Pancreas (tissue), 10 donors: ENCODE measurements at regions not wholly inside any gene's neighbourhood (a gene's known extent, or its start where the extent isn't known, plus 50 kb on each side); places are given as distances from the start of the nearest gene placed in this dataset.

Experiments used
- ATAC-seq, 4 donors: fragments of 200-7000 bp; cut with Tn5 transposase; one replicate each; pipeline versions ENCODE4 v1.8.0 to v1.9.1; 2020; ENCODE audit warnings: mild to moderate bottlenecking in 4 of 4, moderate library complexity in 4 of 4
- DNase-seq, 6 donors: peaks; one replicate each; pipeline ENCODE4 v3.0.0-alpha.2; 2020
- FAIRE-seq: peaks from 2 replicates; lab custom pipeline; 2012; peaks lifted over from hg19 to GRCh38; lab: Jason Lieb, UNC
- H3K27ac ChIP-seq, 4 donors: fragments of 200-600 bp; sonication (generic); 1 replicate in 3 of 4; 2 replicates in 1 of 4; pipeline versions ENCODE4 v1.5.0 to v1.8.0; 2020
- H3K27me3 ChIP-seq, 4 donors: fragments of 200-600 bp; one replicate each; pipeline ENCODE4 v1.8.0; 2021
- H3K36me3 ChIP-seq, 3 donors: fragments of 200-600 bp; sonication (generic) in 1 of 3; one replicate each; pipeline versions ENCODE4 v1.5.0 to v1.8.0; 2020 to 2021
- H3K4me1 ChIP-seq, 3 donors: fragments of 200-600 bp; one replicate each; pipeline ENCODE4 v1.8.0; 2021
- H3K4me3 ChIP-seq, 4 donors: fragments of 200-600 bp; sonication (generic) in 2 of 4; one replicate each; pipeline versions ENCODE4 v1.5.0 to v1.8.0; 2020 to 2021
- H3K9me3 ChIP-seq, 4 donors: fragments of 200-600 bp; one replicate each; pipeline ENCODE4 v1.8.0; 2021
- CTCF ChIP-seq, 4 donors: fragments of 200-600 bp; sonication (generic) in 3 of 4; IDR thresholded peaks; one replicate each; pipeline versions ENCODE4 v1.5.0 to v1.8.0; 2021; ENCODE audit warnings: antibody characterized with exemption in 4 of 4
- WGBS, 2 donors: extraction: QIAGEN DNeasy Blood & Tissue Kit; methylation state at CpG; one replicate each; pipeline ENCODE4 v1.1.7; 2013; 5-methylcytosine and 5-hydroxymethylcytosine counted together
- intact Hi-C, 3 donors: fragments of 100-400 bp; cut with DNase I; formaldehyde crosslinking; loops; one replicate each; pipeline versions ENCODE4 v1.11.1 to v1.14.2; 2022
- donor health status: healthy with polysubstance abuse.
- donor health status: DM: no; HTN: no; CAD: no; lungs with moderate emphysema.
- donor health status: DM: no; HTN: no; CAD: no.
- donor health status: control.
- donor health status: control.
- donor health status: Bipolar disorder and iron deficiency.
- donor health status: DM: yes; HTN: yes; CAD: no.
- donor health status: DM: no; HTN: no; CAD: no.
- donor health status: DM: no; HTN: no; CAD: no.
- donor health status: DM: yes; HTN: yes; CAD: no.

DNA sequence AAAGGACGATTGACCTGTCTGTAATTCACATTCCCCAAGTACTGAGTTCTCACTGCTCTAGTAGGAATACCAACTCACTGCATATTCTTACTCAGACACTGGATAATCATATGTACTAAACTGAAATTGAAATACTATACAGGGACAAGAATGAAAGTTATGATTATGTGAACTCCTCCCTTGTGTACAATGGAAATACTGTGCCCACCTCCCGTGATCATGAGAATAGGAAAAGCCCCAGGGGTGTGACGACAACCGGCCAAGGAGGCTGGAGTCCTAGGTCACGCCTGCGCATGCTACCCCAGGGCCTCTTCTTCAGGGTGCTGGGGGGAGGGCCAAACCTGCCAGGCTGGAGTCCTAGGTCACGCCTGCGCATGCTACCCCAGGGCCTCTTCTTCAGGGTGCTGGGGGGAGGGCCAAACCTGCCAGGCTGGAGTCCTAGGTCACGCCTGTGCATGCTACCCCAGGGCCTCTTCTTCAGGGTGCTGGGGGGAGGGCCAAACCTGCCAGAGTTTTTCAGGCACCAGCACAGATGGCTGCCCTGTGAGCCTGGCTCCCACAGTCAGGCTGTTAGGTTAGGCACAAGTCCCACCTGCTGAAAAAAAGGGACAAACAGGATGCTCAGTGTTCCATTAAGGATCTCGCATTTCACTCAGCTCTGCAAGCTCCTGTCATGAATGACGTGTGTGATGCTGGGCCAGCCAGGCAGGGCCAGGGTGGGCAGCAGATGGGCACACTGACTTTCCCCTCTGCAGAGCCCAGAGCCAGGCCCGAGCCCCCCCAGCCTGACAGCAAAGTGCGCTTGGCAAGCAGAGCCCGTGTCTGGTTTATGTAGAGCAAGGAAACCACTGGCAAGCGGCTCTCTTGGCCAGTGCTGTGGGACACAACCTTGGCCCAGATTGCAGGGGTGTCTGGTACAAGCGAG lies 107.7 kb downstream of the FOXF2 start:
- intact Hi-C loops: no loop called here
- Histone ChIP-seq H3K36me3 (no peaks in the 10 kb centered on the region), H3K4me1 (no peaks in the 10 kb centered on the region), H3K27me3 (no peaks in the 10 kb centered on the region), H3K4me3 (no peak overlapping the region), H3K27ac (no peak overlapping the region), H3K9me3 (no peaks in the 10 kb centered on the region)
- DNase-seq: no peak
- FAIRE-seq: no peak
- WGBS, 2 donors: 68 to 71% methylated on average over 16 of the region's 16 CpGs
- no peak for ATAC-seq
- TF ChIP-seq CTCF (IDR thresholded peaks at IDR 0.05): no peak

DNA sequence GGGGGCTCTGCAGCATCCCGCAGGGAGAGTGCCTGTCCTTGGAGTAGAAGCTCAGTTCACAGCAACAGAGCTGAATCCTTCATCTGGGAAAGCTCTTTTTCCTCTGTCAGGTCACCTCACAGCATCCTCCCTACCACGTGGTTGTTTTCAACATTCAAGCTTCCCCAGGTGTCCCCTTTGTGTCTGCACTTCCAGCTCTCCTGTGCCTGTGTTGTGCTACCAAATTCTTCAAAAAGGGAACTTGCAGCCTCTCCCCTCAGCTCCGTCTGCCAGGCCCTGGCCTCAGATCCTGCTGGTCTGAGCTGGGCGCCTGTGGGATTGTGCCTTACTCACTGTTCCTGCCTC lies 108.4 kb downstream of the FOXF2 start:
- no peak for FAIRE-seq
- no peaks in the 10 kb centered on the region for H3K9me3 ChIP-seq
- no peaks in the 10 kb centered on the region for H3K4me1 ChIP-seq
- no peaks in the 10 kb centered on the region for H3K27me3 ChIP-seq
- 50 to 53% methylated on average over 4 of the region's 4 CpGs for WGBS, 2 donors
- ATAC-seq: no peak
- H3K4me3 ChIP-seq: no peak overlapping the region
- H3K27ac ChIP-seq: no peak overlapping the region
- no peaks in the 10 kb centered on the region for H3K36me3 ChIP-seq
- DNase-seq: no peak
- intact Hi-C loops: no loop called here
- TF ChIP-seq CTCF (IDR thresholded peaks at IDR 0.05): no peak

GRCh38 chr6:1498491-1499113 lies 109.2 kb downstream of the FOXF2 start:
- no peaks in the 10 kb centered on the region for H3K9me3 ChIP-seq
- intact Hi-C loops: no loop called here
- DNase-seq (no peak), ATAC-seq (no peak), FAIRE-seq (no peak)
- 68 to 79% methylated on average over 8 of the region's 8 CpGs for WGBS, 2 donors
- no peak overlapping the region for H3K4me3 ChIP-seq
- no peaks in the 10 kb centered on the region for H3K27me3 ChIP-seq
- H3K27ac ChIP-seq: no peak overlapping the region
- no peak for TF ChIP-seq CTCF (IDR thresholded peaks at IDR 0.05)
- H3K36me3 ChIP-seq: no peaks in the 10 kb centered on the region
- no peaks in the 10 kb centered on the region for H3K4me1 ChIP-seq

DNA sequence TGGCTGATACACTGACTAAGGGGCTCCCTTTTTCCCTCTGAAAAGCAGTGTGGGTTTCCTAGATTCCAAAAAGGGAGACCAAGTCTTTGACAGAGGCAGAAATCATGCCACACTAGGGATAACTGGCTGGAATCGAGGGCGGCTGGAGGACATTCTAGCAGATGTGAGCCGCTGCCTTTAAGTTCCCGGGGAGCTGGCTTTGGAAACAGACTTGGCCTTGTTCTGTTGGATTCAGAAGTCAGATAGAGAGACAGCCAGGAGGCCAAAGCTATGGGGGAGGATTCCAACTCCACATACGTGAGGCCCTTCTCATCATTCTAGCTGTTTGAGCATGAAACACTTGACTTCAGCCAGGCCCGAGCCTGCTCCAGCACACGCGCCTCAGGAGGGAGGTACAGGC lies 109.9 kb upstream of the FOXC1 start:
- no peak for FAIRE-seq
- intact Hi-C loops: no loop called here
- WGBS, 2 donors: 78 to 81% methylated on average over 8 of the region's 8 CpGs
- Histone ChIP-seq H3K9me3 (no peaks in the 10 kb centered on the region), H3K36me3 (no peaks in the 10 kb centered on the region), H3K27me3 (no peaks in the 10 kb centered on the region), H3K4me3 (no peak overlapping the region), H3K27ac (no peak overlapping the region), H3K4me1 (no peaks in the 10 kb centered on the region)
- no peak for ATAC-seq
- DNase-seq: no peak
- TF ChIP-seq CTCF (IDR thresholded peaks at IDR 0.05): no peak

- Histone ChIP-seq H3K9me3 (no peaks in the 10 kb centered on the region), H3K27me3 (no peaks in the 10 kb centered on the region), H3K27ac (no peak overlapping the region), H3K4me3 (no peak overlapping the region), H3K4me1 (no peaks in the 10 kb centered on the region), H3K36me3 (no peaks in the 10 kb centered on the region)
- FAIRE-seq: no peak
- intact Hi-C loops: no loop called here
- ATAC-seq: no peak
- no peak for DNase-seq
- WGBS, 2 donors: 60 to 63% methylated on average over 11 of the region's 11 CpGs
- TF ChIP-seq CTCF (IDR thresholded peaks at IDR 0.05): no peak
Measured at GRCh38 chr6:1500913-1501312, 108.8 kb upstream of the FOXC1 start.
